Right lobe of liver (tissue), 4 donors: ENCODE measurements at regions not wholly inside any gene's neighbourhood (a gene's known extent, or its start where the extent isn't known, plus 50 kb on each side); places are given as distances from the start of the nearest gene placed in this dataset.

Experiments
- CTCF ChIP-seq, 4 donors: fragments of 200-600 bp in 3 of 4; fragments of 450-650 bp in 1 of 4; IDR thresholded peaks; one replicate each; pipeline versions ENCODE4 v1.5.1 to v1.8.0; 2016 to 2022; ENCODE audit warnings: antibody characterized with exemption in 4 of 4, mild to moderate bottlenecking in 2 of 4
- POLR2A ChIP-seq: fragments of 450-650 bp; IDR thresholded peaks from one replicate; pipeline ENCODE4 v1.6.1; 2017; ENCODE audit warnings: antibody characterized with exemption, mild to moderate bottlenecking
- donor health status: DM: no; HTN: no; CAD: no.
- donor health status: DM: no; HTN: no; CAD: no.
- donor health status: DM: no; HTN: yes; CAD: no.

- TF ChIP-seq CTCF (IDR thresholded peaks at IDR 0.05), result no peak
- TF ChIP-seq POLR2A, result no peak
Measured at GRCh38 chr12:97300891-97301290, 161.7 kb upstream of the RMST start.
